Adrenal gland (tissue), 5 donors: ENCODE measurements at regions not wholly inside any gene's neighbourhood (a gene's known extent, or its start where the extent isn't known, plus 50 kb on each side); places are given as distances from the start of the nearest gene placed in this dataset.

ENCODE experiments used
- CTCF ChIP-seq, 6 experiments: fragments of 450-650 bp in 4 of 6; fragments of 200-600 bp in 2 of 6; sonication (generic) in 1 of 6; IDR thresholded peaks; 1 replicate in 5 of 6; 2 replicates in 1 of 6; pipeline versions ENCODE4 v1.5.1 to v1.8.0; 2016 to 2021; ENCODE audit warnings: antibody characterized with exemption in 6 of 6, mild to moderate bottlenecking in 2 of 6, moderate library complexity in 1 of 6
- POLR2A ChIP-seq, 2 donors: fragments of 450-650 bp; IDR thresholded peaks; one replicate each; pipeline ENCODE4 v1.6.1; 2017; ENCODE audit warnings: antibody characterized with exemption in 2 of 2, mild to moderate bottlenecking in 2 of 2, moderate library complexity in 1 of 2
- donor health status: DM: no; HTN: no; CAD: no.

- TF ChIP-seq CTCF (IDR thresholded peaks at IDR 0.05) = no peak
- TF ChIP-seq POLR2A (IDR thresholded peaks at IDR 0.05) = no peak
Observed at GRCh38 chr6:963456-963855, 270.5 kb upstream of the EXOC2 start.
